HG03442 (cell line): ENCODE measurements at regions not wholly inside any gene's neighbourhood (a gene's known extent, or its start where the extent isn't known, plus 50 kb on each side); places are given as distances from the start of the nearest gene placed in this dataset.
"Not testable (repeated sequence)": the region's sequence is repeated elsewhere in the genome, so short reads cannot be mapped to it uniquely, and the experiment has no call there.

Experiments
- ATAC-seq: cut with Tn5 transposase; IDR thresholded peaks from one replicate; pipeline ENCODE4 v1.9.1; 2021; ENCODE audit warnings: mild to moderate bottlenecking, moderate library complexity; ENCODE audit not compliant: unreplicated experiment

GRCh38 chr9:89854715-89855475, 250.1 kb downstream of the GADD45G start:
- ATAC-seq, result no peak

GRCh38 chr9:89856296-89856695, 251.5 kb downstream of the GADD45G start:
- ATAC-seq, result not testable (repeated sequence)

- not testable (repeated sequence) for ATAC-seq
These were observed 252.1 kb downstream of the GADD45G start for GRCh38 chr9:89856950-89857349.

DNA sequence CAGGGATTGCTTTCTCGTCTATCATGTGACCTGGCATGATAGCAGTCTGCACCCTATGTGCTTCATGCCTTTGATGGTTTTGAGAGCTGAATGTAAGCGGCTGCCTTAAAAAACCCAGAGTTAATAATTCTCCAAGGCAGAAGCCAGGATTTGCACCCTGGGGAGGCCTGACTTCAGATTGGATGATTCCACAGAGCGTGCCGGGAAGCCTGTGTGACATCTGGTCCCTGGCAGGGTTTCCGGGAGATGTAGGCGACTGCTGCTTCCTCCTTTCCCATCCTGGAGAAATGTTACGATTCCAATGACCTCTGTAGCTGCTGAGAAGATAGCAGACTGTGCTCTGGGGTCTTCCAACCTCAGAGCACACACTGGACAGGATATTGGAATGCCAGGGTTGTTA, 255.0 kb downstream of the GADD45G start:
- not testable (repeated sequence) for ATAC-seq

- not testable (repeated sequence) for ATAC-seq
These were observed 256.6 kb downstream of the GADD45G start for GRCh38 chr9:89861371-89861770.

DNA sequence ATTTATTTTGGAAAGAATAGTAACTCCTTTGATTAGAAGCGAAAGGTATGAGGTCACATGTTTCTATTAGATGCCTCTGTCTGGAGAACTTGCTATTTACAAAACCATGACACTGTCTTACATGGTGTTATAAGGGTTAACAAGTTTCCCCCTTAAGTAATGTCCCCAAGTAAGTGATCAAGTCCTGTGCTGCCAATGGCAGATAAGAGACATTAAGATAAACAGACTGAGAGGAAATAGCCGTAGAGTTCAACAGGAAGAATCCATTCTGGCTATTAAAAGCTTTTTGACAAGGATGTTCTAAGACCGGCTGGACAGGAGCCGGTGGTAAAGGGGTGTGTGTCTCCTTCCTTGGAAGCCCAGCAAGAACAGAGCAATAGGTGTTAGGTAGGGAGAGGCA, 257.5 kb downstream of the GADD45G start:
- no peak for ATAC-seq

DNA sequence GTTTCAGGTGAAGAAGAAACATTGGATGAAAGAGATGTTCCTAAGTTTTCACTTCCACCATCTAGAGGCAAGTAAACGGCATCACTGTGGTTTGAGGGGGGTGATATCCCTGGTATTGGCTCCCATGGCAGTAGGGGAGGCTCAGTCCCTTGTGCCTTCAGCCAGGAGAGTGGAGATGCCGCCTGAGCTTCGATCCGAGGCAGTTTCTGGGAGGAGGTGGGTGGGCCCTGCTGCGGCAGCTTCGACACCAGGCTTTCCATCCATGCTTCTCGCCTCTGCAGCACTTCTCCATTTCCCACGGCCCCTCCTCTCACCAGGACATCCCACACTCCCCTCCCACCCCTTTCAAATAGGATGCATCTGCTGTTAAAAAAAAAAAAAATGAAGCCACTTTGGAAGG, 258.3 kb downstream of the GADD45G start:
- no peak for ATAC-seq

- ATAC-seq, result no peak
These were observed 259.0 kb downstream of the GADD45G start for GRCh38 chr9:89863837-89864236.

- ATAC-seq, result no peak
These were observed 259.4 kb downstream of the GADD45G start for GRCh38 chr9:89864257-89864656.

GRCh38 chr9:89864731-89865130, 259.9 kb downstream of the GADD45G start:
- ATAC-seq, result no peak

GRCh38 chr9:89865357-89865756, 260.5 kb downstream of the GADD45G start:
- no peak for ATAC-seq

- ATAC-seq, result no peak
These were observed 261.2 kb downstream of the GADD45G start for GRCh38 chr9:89865981-89866380.

DNA sequence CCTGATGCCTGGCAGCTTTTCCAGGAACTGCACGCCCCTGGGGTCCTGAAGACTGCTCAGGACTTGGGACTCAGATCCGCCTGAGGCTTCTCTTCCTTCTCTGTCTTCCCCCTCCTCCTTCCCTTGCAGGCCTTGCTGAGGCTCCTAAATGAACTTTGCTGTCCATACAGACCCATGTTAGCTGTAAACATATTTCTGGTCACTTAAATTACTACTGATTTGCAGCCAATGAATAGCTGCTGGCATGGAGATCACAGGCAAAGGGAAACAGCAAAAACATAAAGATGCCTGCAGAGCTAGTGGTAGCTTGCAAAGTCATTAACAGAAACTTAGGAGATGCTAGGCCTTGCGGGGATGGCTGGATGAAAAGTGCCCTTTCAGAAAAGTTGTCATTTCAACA, 261.9 kb downstream of the GADD45G start:
- no peak for ATAC-seq

GRCh38 chr9:89868100-89868499, 263.3 kb downstream of the GADD45G start:
- ATAC-seq, result no peak

- no peak for ATAC-seq
These were observed 265.2 kb downstream of the GADD45G start for GRCh38 chr9:89869793-89870580.

DNA sequence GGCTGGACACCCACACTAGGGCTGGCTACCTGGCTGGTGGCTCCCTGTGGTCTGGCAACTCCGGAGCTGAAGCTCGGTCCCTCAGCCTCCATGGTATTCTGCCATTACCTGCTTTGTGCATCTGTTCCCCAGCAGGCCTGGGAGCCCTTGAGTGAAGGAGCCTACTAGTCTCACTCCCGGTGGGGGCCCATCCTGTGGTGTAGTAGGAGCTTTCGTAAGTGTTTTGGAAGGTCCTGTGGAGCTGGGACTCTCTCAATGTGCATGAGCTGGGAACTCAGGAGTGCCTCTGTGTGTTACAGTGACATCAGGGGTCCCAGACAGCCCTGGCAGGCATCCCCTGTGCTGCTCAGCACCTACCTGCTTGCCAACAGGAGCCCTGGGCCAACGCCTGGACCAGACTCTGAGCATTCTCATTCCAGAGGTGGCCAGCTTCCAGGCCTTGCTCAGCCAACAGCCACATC, 267.1 kb downstream of the GADD45G start:
- ATAC-seq, result no peak

DNA sequence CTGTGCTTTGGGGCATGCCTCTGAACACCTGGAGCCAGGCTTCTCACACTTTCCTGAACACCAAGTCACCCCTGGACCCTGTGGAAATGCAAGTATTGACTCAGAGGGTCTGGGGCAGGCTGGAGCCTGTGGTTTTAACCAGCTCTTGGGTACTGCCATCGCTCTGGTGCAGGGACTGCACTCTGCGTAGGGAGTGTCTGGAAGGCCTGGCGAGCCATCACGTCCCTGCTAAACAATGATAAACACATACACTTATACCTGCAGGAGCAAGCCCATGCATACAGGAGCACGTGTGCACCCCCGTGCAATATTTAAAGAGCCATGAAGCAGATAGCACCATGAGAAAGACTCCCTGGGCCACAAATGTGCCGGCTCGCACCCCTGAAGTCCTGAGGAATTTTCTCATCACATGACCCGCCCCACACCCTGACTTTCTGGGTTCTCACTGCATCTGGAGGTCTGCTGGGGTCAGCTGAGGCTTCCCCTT, 267.7 kb downstream of the GADD45G start:
- no peak for ATAC-seq

DNA sequence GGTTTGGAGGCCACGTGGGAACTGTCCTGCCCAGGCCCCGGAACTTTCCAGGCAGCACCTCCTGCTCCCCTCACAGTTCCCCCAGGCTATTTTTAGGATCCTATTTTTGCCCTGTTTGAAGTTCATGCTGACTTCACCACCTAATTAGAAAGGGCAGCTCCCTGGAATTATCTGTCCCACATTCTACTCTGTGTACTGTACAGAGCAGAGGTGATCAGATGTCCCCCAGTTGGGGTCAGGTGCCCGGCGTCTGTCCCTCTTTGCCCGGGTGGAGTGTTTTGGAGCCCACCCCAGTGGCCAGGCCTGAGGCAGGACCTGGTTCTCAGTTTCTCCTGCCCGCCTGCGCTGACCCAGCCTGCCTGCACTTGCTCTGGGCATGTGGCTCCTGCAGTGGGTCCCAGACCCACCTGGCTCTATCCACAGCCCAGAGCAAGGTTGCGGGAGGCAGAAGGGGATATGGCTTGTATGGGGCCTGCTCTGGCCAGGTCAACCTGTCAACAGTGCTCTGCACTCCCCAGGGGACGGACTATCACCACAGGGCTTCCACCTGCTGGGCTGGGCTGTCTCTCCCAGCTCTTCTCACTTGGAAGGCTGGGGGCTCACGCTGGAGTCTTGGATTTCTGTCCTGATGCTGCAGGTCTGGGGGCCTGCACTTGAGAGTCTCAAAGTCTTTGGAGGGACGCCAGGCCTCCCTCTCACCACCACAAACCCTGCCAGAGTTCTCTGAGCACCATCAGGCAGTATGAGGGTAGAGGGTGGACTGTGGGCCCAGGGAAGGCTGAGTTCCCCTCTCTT, 268.3 kb downstream of the GADD45G start:
- no peak for ATAC-seq

DNA sequence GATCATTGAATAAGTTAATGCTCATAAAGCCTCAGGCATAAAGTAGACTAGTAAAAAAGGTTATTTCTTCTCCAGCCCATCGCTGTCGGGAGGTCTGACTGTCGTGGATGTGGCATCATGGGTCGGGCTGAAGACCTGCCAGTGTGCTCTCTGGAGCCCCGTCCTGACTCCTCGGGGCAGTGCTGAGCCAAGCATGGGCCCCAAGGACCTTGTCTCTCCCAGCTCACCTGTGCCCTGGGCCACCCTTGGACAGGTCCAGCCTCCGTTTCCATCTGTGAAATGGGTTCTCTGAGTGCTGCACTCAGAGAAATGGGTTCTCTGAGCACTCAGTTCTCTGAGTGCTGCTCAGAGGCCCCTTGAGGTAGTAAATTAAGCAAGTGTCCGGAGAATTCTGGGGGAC, 269.0 kb downstream of the GADD45G start:
- no peak for ATAC-seq

- no peak for ATAC-seq
These were observed 269.8 kb downstream of the GADD45G start for GRCh38 chr9:89874351-89875321.
